Choroid plexus epithelial cell (primary cell): ENCODE measurements at regions not wholly inside any gene's neighbourhood (a gene's known extent, or its start where the extent isn't known, plus 50 kb on each side); places are given as distances from the start of the nearest gene placed in this dataset.

ENCODE experiments used
- DNase-seq: peaks from one replicate; pipeline ENCODE4 v3.0.0-alpha.2; 2010; ENCODE audit warnings: low read depth
- H3K4me3 ChIP-seq: 2 replicates; pipeline ENCODE4 v1.5.1; 2011; ENCODE audit warnings: low read depth, mild to moderate bottlenecking, control low read depth, low read length, moderate library complexity
- TF ChIP-seq, protein P1 (sequence below): conservative IDR thresholded peaks from 2 replicates; pipeline ENCODE4 v1.5.1; 2011; ENCODE audit warnings: low read depth, mild to moderate bottlenecking, control low read depth, inconsistent platforms, low read length, moderate library complexity

DNA sequence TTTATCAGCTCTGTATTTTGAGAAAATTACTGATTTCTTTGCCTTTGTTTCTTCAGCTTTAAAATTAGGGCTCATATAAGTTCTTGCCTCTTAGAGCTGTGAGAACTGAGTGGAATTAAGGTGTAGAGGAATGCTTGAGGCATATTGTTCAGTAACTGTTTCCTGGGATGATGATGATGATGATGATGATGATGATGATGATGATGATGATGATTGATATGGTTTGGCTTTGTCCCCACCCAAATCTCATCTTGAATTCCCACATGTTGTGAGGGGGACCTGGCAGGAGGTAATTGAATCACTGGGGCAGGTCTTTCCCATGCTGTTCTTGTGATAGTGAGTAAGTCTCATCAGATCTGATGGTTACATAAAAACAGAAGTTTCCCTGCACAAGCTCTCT lies 118.7 kb downstream of the CHRM3 start:
- no peak for DNase-seq
- TF ChIP-seq, protein P1, sequence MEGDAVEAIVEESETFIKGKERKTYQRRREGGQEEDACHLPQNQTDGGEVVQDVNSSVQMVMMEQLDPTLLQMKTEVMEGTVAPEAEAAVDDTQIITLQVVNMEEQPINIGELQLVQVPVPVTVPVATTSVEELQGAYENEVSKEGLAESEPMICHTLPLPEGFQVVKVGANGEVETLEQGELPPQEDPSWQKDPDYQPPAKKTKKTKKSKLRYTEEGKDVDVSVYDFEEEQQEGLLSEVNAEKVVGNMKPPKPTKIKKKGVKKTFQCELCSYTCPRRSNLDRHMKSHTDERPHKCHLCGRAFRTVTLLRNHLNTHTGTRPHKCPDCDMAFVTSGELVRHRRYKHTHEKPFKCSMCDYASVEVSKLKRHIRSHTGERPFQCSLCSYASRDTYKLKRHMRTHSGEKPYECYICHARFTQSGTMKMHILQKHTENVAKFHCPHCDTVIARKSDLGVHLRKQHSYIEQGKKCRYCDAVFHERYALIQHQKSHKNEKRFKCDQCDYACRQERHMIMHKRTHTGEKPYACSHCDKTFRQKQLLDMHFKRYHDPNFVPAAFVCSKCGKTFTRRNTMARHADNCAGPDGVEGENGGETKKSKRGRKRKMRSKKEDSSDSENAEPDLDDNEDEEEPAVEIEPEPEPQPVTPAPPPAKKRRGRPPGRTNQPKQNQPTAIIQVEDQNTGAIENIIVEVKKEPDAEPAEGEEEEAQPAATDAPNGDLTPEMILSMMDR, result no peak
- H3K4me3 ChIP-seq, result no peak overlapping the region

DNA sequence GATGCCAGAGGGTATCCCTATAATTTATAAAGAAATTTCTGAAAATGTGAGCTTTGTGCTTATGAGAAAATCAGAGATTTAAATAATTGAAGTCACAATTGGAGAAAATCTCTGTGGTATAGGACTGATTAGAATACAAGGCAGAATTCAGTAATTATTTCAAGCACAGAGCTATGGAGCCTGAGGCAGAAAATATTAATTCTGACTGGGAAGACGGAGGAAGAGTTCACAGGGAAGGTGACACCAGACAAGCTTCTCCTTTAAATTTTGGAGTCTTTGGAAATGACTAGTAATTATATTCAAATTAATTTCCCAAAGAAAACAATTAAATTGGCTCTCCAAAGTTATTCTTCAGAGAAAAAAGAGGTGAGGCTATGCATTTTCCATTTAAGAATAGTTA lies 121.5 kb downstream of the CHRM3 start:
- H3K4me3 ChIP-seq, result no peak overlapping the region

DNA sequence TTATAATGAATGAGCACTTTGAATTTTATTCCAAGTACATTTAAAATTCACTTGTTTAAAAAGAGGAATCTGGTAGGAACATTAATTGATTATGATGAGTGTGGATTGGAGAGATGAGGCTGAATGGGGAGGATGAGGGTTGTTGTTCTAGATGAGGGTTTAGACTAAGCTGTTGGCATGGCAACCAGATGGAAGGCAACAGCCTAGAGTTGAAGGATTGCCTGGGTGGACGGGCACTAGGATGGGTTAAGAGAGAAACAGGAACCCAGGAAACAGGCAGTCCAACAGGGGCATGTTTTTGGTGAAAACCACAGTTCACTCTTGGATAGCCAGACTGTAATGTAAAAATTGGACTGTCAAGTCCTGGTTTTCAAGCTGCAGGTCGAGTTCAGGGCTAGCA lies 125.5 kb downstream of the CHRM3 start:
- TF ChIP-seq, protein P1, result no peak
- no peak overlapping the region for H3K4me3 ChIP-seq
- no peak for DNase-seq

More for the DNA sequence above, 121.5 kb downstream of the CHRM3 start:
- no peak for DNase-seq
- TF ChIP-seq, protein P1, result no peak

DNA sequence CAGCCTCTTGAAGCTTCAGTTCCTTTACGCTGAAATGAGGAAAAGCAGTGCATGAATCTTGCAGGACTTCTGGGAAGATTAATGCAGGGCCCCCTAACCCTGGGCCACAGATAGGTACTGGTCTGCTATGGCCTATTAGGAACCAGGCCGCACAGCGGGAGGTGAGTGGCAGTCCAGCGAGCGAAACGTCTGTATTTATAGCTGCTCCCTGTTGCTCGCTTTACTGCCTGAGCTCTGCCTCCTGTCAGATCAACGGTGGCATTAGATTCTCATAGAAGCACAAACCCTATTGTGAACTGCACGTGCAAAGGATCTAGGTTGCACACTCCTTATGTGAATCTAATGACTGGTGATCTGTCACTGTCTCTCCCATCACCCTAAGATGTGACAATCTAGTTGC lies 130.2 kb downstream of the CHRM3 start:
- no peak for DNase-seq
- TF ChIP-seq, protein P1, result no peak
- H3K4me3 ChIP-seq, result no peak overlapping the region

DNA sequence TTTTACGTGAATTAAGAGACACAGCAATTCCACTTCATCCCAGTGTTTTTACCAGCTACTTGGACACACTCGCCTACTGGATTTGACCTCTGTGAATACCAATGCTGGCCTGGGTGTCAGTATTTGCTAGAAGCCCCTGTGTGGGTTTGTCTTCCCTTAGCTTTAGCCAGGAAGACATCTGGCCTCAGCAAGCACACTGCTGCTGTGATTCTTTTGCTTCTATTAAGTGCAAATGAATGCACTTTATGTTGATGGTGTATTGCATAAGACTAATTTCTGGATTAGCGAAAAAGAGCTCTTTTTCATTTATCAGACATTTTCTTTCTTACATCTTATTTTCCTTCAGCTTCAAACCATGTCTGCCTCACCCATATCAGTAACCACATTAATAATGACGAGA lies 140.0 kb downstream of the CHRM3 start:
- no peak for DNase-seq
- TF ChIP-seq, protein P1, result no peak
- no peak overlapping the region for H3K4me3 ChIP-seq

DNA sequence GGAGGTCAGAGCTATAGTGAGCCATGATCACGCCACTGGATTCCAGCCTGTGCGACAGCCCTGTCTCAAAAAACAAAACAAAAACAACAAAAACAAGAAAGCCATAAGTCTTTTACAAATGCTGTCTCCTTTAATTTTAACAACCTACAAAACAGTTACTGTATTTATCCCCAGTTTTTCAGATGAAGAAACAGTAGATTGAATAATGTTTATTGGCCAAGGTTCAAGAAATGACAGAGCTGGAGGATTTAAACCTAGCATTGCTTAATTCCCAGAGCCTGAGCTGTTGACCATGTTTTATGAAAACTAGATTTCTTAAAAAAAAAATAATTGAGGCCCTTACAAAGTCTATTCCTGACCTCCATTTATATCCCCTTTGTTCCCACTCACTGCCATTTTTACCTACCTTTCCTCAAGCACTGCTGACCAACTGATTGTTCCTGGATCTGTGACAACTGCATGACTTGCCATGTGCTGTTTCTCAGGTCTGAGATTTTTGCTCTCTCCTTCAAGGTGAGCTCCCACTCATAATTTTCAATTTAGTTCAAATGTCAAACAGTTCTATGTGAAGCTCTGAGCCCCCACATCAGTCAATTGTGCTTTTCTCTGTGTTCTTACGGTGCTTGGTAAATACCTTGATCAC lies 140.8 kb downstream of the CHRM3 start:
- DNase-seq, result no peak
- no peak overlapping the region for H3K4me3 ChIP-seq
- TF ChIP-seq, protein P1, result no peak

DNA sequence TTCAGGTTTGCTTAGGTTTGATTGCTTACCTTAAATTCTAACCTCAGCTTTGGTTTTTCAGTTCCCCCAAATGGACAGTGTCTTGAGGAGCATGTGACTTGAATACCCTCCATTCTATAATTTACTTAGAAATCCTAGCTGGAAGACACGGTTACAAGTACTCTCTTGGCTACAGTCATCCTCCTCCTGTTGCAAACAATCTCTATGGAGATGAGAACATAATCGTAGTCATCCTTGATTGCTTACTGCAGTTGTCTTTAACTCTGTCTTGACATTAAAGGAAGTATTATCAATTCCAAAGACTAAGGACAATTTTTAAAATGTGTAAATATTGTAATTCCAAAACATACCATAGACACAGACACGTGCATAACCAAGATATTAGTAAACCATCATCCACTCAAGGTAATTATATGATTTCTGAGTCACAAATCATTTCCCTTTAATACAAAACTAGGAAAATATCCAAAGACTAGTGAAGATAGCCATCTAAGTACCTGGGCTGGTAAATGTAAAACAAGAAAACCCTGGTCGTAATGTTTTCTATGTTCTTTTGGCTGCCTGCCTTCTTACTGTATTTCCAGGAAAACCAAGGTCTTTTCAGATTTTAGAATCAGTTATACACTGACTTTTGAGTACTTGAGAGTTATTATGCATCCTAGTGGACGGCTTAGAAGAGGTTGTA lies 149.9 kb downstream of the CHRM3 start:
- TF ChIP-seq, protein P1, result no peak
- no peak overlapping the region for H3K4me3 ChIP-seq
- DNase-seq, result no peak
